Stomach (tissue), 4 donors: ENCODE measurements at regions not wholly inside any gene's neighbourhood (a gene's known extent, or its start where the extent isn't known, plus 50 kb on each side); places are given as distances from the start of the nearest gene placed in this dataset.

Experiments used
- CTCF ChIP-seq, 7 experiments: fragments of 450-650 bp in 4 of 7; fragments of 200-600 bp in 3 of 7; sonication (generic) in 3 of 7; IDR thresholded peaks; one replicate each; pipeline ENCODE4 v1.5.1; 2016 to 2019; ENCODE audit warnings: antibody characterized with exemption in 7 of 7, control low read depth in 2 of 7, mild to moderate bottlenecking in 1 of 7
- EP300 ChIP-seq: sonication (generic); formaldehyde crosslinking; IDR thresholded peaks from one replicate; pipeline ENCODE4 v1.6.1; 2017; ENCODE audit warnings: antibody characterized with exemption
- POLR2A ChIP-seq, 4 donors: fragments of 450-650 bp; IDR thresholded peaks; one replicate each; pipeline ENCODE4 v1.6.1; 2016; ENCODE audit warnings: antibody characterized with exemption in 4 of 4, control low read depth in 2 of 4, mild to moderate bottlenecking in 1 of 4, moderate library complexity in 1 of 4

DNA sequence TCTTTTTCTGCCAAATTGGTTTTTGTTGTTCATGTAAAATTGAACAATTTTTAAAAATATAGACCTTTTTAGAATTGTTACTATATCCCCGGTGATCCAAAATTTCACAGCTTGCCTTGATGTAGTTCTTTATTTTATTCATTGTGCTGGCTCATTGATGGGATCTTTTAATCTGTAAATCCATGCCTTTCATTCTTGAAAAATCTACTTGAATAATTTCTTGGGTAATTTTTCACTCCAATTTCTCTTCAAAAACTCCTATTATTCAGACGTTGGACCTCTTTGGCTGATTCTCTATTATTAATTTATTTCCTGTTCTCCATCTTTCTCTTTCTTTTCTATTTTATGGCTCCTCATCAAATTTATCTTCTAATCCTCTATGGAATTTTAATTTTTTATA is 476.1 kb upstream of the CITED2 start:
- TF ChIP-seq CTCF (IDR thresholded peaks at IDR 0.05) (no peak), EP300 (no peak), POLR2A (IDR thresholded peaks at IDR 0.05) (no peak)
